ENCODE measurements at regions not wholly inside any gene's neighbourhood (a gene's known extent, or its start where the extent isn't known, plus 50 kb on each side); places are given as distances from the start of the nearest gene placed in this dataset.
A peak's percentile ranks its signal among the peaks of the same experiment; 100 is the strongest.

DNA sequence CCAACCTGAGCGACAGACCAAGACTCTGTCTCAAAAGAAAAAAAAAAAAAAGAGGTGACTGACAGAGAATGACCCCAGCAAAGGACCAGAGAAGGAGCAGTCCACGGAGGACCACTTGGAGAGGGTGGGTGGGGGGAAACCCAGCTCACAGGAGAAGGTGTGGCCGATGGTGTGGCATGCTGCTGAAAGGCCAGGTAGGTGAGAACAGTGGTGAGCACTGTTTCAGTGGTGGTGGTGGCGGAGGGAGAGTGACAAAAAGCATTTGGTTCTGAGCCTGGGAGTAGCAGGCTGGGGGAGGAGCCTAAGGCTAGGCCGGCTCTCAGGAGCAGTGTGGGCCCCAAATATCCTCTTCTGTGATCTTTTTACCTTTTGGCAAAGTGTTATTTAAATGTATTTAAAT is 63.8 kb downstream of the IRF2BPL start:
- Mint-ChIP-seq H3K4me1 (ENCODE audit: low read depth, unreplicated experiment) (peaks cover 20% of the 10 kb centered on the region), H3K27me3 (ENCODE audit: unreplicated experiment) (peaks cover 4% of the 10 kb centered on the region), H3K27ac (ENCODE audit: unreplicated experiment) (no peak overlapping the region), H3K4me3 (ENCODE audit: unreplicated experiment) (no peak overlapping the region), H3K9me3 (ENCODE audit: unreplicated experiment) (peaks cover 7% of the 10 kb centered on the region), H3K36me3 (ENCODE audit: unreplicated experiment) (no peaks in the 10 kb centered on the region)
- TF ChIP-seq, protein P1, sequence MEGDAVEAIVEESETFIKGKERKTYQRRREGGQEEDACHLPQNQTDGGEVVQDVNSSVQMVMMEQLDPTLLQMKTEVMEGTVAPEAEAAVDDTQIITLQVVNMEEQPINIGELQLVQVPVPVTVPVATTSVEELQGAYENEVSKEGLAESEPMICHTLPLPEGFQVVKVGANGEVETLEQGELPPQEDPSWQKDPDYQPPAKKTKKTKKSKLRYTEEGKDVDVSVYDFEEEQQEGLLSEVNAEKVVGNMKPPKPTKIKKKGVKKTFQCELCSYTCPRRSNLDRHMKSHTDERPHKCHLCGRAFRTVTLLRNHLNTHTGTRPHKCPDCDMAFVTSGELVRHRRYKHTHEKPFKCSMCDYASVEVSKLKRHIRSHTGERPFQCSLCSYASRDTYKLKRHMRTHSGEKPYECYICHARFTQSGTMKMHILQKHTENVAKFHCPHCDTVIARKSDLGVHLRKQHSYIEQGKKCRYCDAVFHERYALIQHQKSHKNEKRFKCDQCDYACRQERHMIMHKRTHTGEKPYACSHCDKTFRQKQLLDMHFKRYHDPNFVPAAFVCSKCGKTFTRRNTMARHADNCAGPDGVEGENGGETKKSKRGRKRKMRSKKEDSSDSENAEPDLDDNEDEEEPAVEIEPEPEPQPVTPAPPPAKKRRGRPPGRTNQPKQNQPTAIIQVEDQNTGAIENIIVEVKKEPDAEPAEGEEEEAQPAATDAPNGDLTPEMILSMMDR (IDR thresholded peaks at IDR 0.05; ENCODE audit: partially characterized antibody, unreplicated experiment) = no peak
- no peak for DNase-seq

DNA sequence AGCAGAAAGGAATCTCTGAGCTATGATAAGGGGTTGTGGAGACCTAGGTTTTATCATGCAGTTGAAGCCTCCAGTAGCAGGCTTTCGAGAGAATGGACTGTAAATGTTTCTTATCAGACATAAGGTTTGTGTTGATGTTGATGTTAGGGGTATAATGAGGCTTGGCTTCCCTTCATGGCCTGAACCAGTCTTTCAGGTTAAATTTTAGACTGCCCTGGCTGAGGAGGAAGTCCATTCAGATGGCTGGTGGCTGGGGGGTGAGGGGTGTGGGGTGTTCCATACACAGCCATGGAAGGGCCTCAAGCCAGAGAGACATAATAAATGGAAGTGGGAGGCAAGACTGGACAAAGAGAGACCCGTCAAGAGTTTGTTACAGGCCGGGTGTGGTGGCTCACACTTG is 65.1 kb downstream of the IRF2BPL start:
- TF ChIP-seq, protein P1 (IDR thresholded peaks at IDR 0.05; ENCODE audit: partially characterized antibody, unreplicated experiment) = no peak
- Mint-ChIP-seq H3K36me3 (ENCODE audit: unreplicated experiment) (no peaks in the 10 kb centered on the region), H3K27me3 (ENCODE audit: unreplicated experiment) (peaks cover 4% of the 10 kb centered on the region), H3K4me3 (ENCODE audit: unreplicated experiment) (no peak overlapping the region), H3K27ac (ENCODE audit: unreplicated experiment) (no peak overlapping the region), H3K9me3 (ENCODE audit: unreplicated experiment) (peaks cover 7% of the 10 kb centered on the region), H3K4me1 (ENCODE audit: low read depth, unreplicated experiment) (peaks cover 18% of the 10 kb centered on the region)
- no peak for DNase-seq

DNA sequence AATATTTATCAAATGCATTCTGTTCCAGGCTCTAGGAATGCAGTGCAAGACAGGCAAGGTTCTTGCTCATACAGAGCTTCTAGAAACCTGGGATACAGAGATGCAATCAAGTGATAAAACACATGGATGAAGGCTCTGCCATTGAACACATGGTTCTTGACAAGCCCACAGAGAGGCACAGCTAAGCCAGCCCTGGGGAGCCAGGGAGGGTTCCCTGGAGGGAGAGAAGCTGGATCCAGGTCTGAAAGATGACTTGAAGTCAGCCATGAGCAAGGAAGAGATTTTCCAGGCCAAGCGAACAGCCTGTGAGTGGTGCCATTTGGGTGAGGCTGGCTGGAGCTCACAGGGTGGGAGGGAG is 66.2 kb downstream of the IRF2BPL start:
- Mint-ChIP-seq H3K36me3 (ENCODE audit: unreplicated experiment) (no peaks in the 10 kb centered on the region), H3K27me3 (ENCODE audit: unreplicated experiment) (peaks cover 4% of the 10 kb centered on the region), H3K4me1 (ENCODE audit: low read depth, unreplicated experiment) (peaks cover 20% of the 10 kb centered on the region), H3K9me3 (ENCODE audit: unreplicated experiment) (peaks cover 8% of the 10 kb centered on the region), H3K4me3 (ENCODE audit: unreplicated experiment) (peak overlapping the region; percentile 71), H3K27ac (ENCODE audit: unreplicated experiment) (peak overlapping the region; percentile 30)
- TF ChIP-seq, protein P1 (IDR thresholded peaks at IDR 0.05; ENCODE audit: partially characterized antibody, unreplicated experiment) = no peak
- DNase-seq = no peak

DNA sequence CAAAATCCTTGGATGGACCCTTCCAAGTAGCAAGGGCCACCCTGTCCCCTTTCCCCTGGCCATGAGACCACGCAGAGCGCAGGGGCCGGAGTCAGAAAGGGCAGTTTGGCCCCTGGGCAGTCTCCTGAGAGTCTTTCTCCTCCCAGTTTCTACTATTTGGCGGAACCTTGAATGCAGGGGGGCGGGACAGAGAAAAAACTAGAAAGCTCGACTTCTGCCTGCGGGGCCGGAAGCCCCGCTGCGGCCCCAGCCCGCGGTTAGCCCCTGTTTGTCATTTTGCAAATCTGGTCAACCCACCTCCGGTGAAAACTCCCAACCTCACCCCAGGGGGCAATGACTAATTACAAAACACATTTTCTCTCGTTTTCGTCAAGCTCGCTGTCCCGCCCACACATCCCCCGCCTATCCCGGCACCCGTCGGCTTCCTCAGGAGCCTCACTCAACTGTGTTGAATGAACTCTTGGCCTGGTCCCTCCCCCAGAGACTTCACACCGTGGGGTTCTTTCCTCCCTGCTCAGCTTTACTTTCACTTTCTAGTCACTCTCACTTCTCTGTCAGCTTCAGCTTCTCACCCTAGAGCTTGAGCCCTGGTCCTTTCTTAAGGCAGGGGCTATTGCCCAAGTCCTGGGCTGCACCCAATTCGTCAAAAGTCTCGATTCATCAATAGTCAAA is 66.7 kb downstream of the IRF2BPL start:
- Mint-ChIP-seq H3K4me3 (ENCODE audit: unreplicated experiment) (peak overlapping the region; percentile 71), H3K9me3 (ENCODE audit: unreplicated experiment) (peaks cover 9% of the 10 kb centered on the region), H3K36me3 (ENCODE audit: unreplicated experiment) (no peaks in the 10 kb centered on the region), H3K4me1 (ENCODE audit: low read depth, unreplicated experiment) (peaks cover 23% of the 10 kb centered on the region), H3K27ac (ENCODE audit: unreplicated experiment) (peak overlapping the region; percentile 30), H3K27me3 (ENCODE audit: unreplicated experiment) (peaks cover 5% of the 10 kb centered on the region)
- no peak for DNase-seq
- TF ChIP-seq, protein P1 (IDR thresholded peaks at IDR 0.05; ENCODE audit: partially characterized antibody, unreplicated experiment) = no peak

GRCh38 chr14:76958980-76959710 is 69.4 kb downstream of the IRF2BPL start:
- peaks cover 18% of the 10 kb centered on the region for H3K9me3 Mint-ChIP-seq (ENCODE audit: unreplicated experiment)
- H3K36me3 Mint-ChIP-seq (ENCODE audit: unreplicated experiment) = no peaks in the 10 kb centered on the region
- H3K27ac Mint-ChIP-seq (ENCODE audit: unreplicated experiment) = no peak overlapping the region
- no peak for DNase-seq
- TF ChIP-seq, protein P1 (IDR thresholded peaks at IDR 0.05; ENCODE audit: partially characterized antibody, unreplicated experiment) = no peak
- no peak overlapping the region for H3K4me3 Mint-ChIP-seq (ENCODE audit: unreplicated experiment)
- H3K4me1 Mint-ChIP-seq (ENCODE audit: low read depth, unreplicated experiment) = peaks cover 32% of the 10 kb centered on the region
- H3K27me3 Mint-ChIP-seq (ENCODE audit: unreplicated experiment) = peaks cover 8% of the 10 kb centered on the region

All from glutamatergic neuron (in vitro differentiated cells).